Trophoblast cell (in vitro differentiated cells and primary cell): ENCODE measurements at regions not wholly inside any gene's neighbourhood (a gene's known extent, or its start where the extent isn't known, plus 50 kb on each side); places are given as distances from the start of the nearest gene placed in this dataset.

Source experiments
- DNase-seq, 2 donors: peaks; one replicate each; pipeline ENCODE4 v3.0.0-alpha.2; 2016
- H2AFZ ChIP-seq: 2 replicates; pipeline ENCODE4 v1.6.1; 2013; ENCODE audit warnings: low read length, moderate library complexity, mild to moderate bottlenecking; ENCODE audit not compliant: insufficient read depth, poor library complexity
- H2AK5ac ChIP-seq: 2 replicates; pipeline ENCODE4 v1.6.1; 2013; ENCODE audit warnings: mild to moderate bottlenecking, low read length
- H2BK120ac ChIP-seq: 2 replicates; pipeline ENCODE4 v1.6.1; 2013; ENCODE audit warnings: low read length, mild to moderate bottlenecking, moderate library complexity; ENCODE audit not compliant: insufficient read depth, poor library complexity
- H2BK12ac ChIP-seq: 2 replicates; pipeline ENCODE4 v1.6.1; 2013; ENCODE audit warnings: mild to moderate bottlenecking, low read length, moderate library complexity
- H2BK5ac ChIP-seq: 2 replicates; pipeline ENCODE4 v1.6.1; 2013; ENCODE audit warnings: low read length, low read depth, moderate library complexity, mild to moderate bottlenecking; ENCODE audit not compliant: poor library complexity
- H3K14ac ChIP-seq: 2 replicates; pipeline ENCODE4 v1.6.1; 2013; ENCODE audit warnings: mild to moderate bottlenecking, low read length
- H3K18ac ChIP-seq: 2 replicates; pipeline ENCODE4 v1.6.1; 2013; ENCODE audit warnings: mild to moderate bottlenecking, low read length
- H3K23ac ChIP-seq: 2 replicates; pipeline ENCODE4 v1.6.1; 2013; ENCODE audit warnings: low read length
- H3K27ac ChIP-seq: 2 replicates; pipeline ENCODE4 v1.5.1; 2013; ENCODE audit warnings: low read depth, mild to moderate bottlenecking, inconsistent platforms, low read length, moderate library complexity
- H3K27me3 ChIP-seq: 2 replicates; pipeline ENCODE4 v1.6.1; 2013; ENCODE audit warnings: inconsistent platforms, mild to moderate bottlenecking, low read length, moderate library complexity; ENCODE audit not compliant: insufficient read depth
- H3K36me3 ChIP-seq, 2 experiments: 1 replicate in 1 of 2; 2 replicates in 1 of 2; pipeline ENCODE4 v1.6.1; 2013; ENCODE audit warnings: low read length in 2 of 2, mild to moderate bottlenecking in 2 of 2, moderate library complexity in 1 of 2; ENCODE audit not compliant: insufficient read depth in 2 of 2, control insufficient read depth in 1 of 2
- H3K4ac ChIP-seq: 2 replicates; pipeline ENCODE4 v1.6.1; 2013; ENCODE audit warnings: low read depth, mild to moderate bottlenecking, low read length, moderate library complexity
- H3K4me1 ChIP-seq, 2 experiments: 1 replicate in 1 of 2; 2 replicates in 1 of 2; pipeline ENCODE4 v1.6.1; 2013; ENCODE audit warnings: low read length in 2 of 2, mild to moderate bottlenecking in 2 of 2, moderate library complexity in 1 of 2; ENCODE audit not compliant: insufficient read depth in 2 of 2, control insufficient read depth in 1 of 2
- H3K4me2 ChIP-seq: 2 replicates; pipeline ENCODE4 v1.6.1; 2013; ENCODE audit warnings: inconsistent platforms, mild to moderate bottlenecking, low read length, moderate library complexity
- H3K4me3 ChIP-seq: 2 replicates; pipeline ENCODE4 v1.5.1; 2013; ENCODE audit warnings: mild to moderate bottlenecking, low read depth, low read length, inconsistent platforms
- H3K79me1 ChIP-seq: one replicate; pipeline ENCODE4 v1.6.1; 2013; ENCODE audit warnings: low read length
- H3K79me2 ChIP-seq: 2 replicates; pipeline ENCODE4 v1.6.1; 2013; ENCODE audit warnings: low read length, mild to moderate bottlenecking; ENCODE audit not compliant: control insufficient read depth, insufficient read depth, poor library complexity
- H3K9ac ChIP-seq: 2 replicates; pipeline ENCODE4 v1.6.1; 2013; ENCODE audit warnings: mild to moderate bottlenecking, low read length
- H3K9me3 ChIP-seq: 2 replicates; pipeline ENCODE4 v1.6.1; 2013; ENCODE audit warnings: low read depth, mild to moderate bottlenecking, control low read depth, inconsistent platforms, low read length; ENCODE audit not compliant: insufficient read depth
- H4K12ac ChIP-seq: 2 replicates; pipeline ENCODE4 v1.6.1; 2013; ENCODE audit warnings: low read depth, mild to moderate bottlenecking, low read length, moderate library complexity
- H4K8ac ChIP-seq: 2 replicates; pipeline ENCODE4 v1.6.1; 2013; ENCODE audit warnings: low read depth, mild to moderate bottlenecking, low read length, moderate library complexity
- H4K91ac ChIP-seq: one replicate; pipeline ENCODE4 v1.6.1; 2013; ENCODE audit warnings: low read depth, mild to moderate bottlenecking, low read length, moderate library complexity
- WGBS: extraction: QIAGEN DNeasy Blood & Tissue Kit; methylation state at CpG from one replicate; pipeline ENCODE4 v1.1.7; 2013; ENCODE audit warnings: missing lambda C conversion rate; ENCODE audit not compliant: insufficient read length, insufficient coverage; ENCODE audit errors: extremely low coverage; 5-methylcytosine and 5-hydroxymethylcytosine counted together

- no CpG with 5 or more reads among the region's 1 CpG for WGBS
- no peak overlapping the region for H3K14ac ChIP-seq
- H3K4me3 ChIP-seq = no peak overlapping the region
- H2BK12ac ChIP-seq = no peak overlapping the region
- H3K23ac ChIP-seq = no peak overlapping the region
- H3K79me1 ChIP-seq = no peaks in the 10 kb centered on the region
- no peak overlapping the region for H2BK5ac ChIP-seq
- H4K8ac ChIP-seq = no peak overlapping the region
- no peak overlapping the region for H2BK120ac ChIP-seq
- H3K18ac ChIP-seq = no peak overlapping the region
- no peak overlapping the region for H3K27ac ChIP-seq
- H3K27me3 ChIP-seq = no peaks in the 10 kb centered on the region
- H3K36me3 ChIP-seq = no peaks in the 10 kb centered on the region
- H2AK5ac ChIP-seq = no peak overlapping the region
- no peak for DNase-seq
- H3K79me2 ChIP-seq = no peaks in the 10 kb centered on the region
- H4K12ac ChIP-seq = no peak overlapping the region
- no peak overlapping the region for H3K4ac ChIP-seq
- H2AFZ ChIP-seq = no peak overlapping the region
- no peaks in the 10 kb centered on the region for H3K9me3 ChIP-seq
- no peak overlapping the region for H3K4me2 ChIP-seq
- no peaks in the 10 kb centered on the region for H3K4me1 ChIP-seq
- no peak overlapping the region for H3K9ac ChIP-seq
- H4K91ac ChIP-seq = no peak overlapping the region
Observed at GRCh38 chr2:37471104-37471503, 126.7 kb downstream of the QPCT start.

- no peak overlapping the region for H2BK120ac ChIP-seq
- H4K12ac ChIP-seq = no peak overlapping the region
- WGBS = no CpG with 5 or more reads among the region's 1 CpG
- no peak overlapping the region for H3K23ac ChIP-seq
- H4K8ac ChIP-seq = no peak overlapping the region
- no peaks in the 10 kb centered on the region for H3K79me1 ChIP-seq
- H2BK5ac ChIP-seq = no peak overlapping the region
- H2AFZ ChIP-seq = no peak overlapping the region
- peak; percentile 45 to 68 for DNase-seq
- H3K4me2 ChIP-seq = no peak overlapping the region
- H3K4me3 ChIP-seq = no peak overlapping the region
- no peaks in the 10 kb centered on the region for H3K79me2 ChIP-seq
- H3K18ac ChIP-seq = no peak overlapping the region
- no peak overlapping the region for H4K91ac ChIP-seq
- no peaks in the 10 kb centered on the region for H3K4me1 ChIP-seq
- H2BK12ac ChIP-seq = no peak overlapping the region
- H3K27ac ChIP-seq = no peak overlapping the region
- no peaks in the 10 kb centered on the region for H3K9me3 ChIP-seq
- H3K27me3 ChIP-seq = no peaks in the 10 kb centered on the region
- H3K14ac ChIP-seq = no peak overlapping the region
- no peak overlapping the region for H3K4ac ChIP-seq
- no peaks in the 10 kb centered on the region for H3K36me3 ChIP-seq
- H2AK5ac ChIP-seq = no peak overlapping the region
- no peak overlapping the region for H3K9ac ChIP-seq
Observed at GRCh38 chr2:37471994-37472393, 127.6 kb downstream of the QPCT start.

- Histone ChIP-seq H2AFZ (no peak overlapping the region), H3K4ac (no peak overlapping the region), H2BK5ac (no peak overlapping the region), H3K23ac (no peak overlapping the region), H4K8ac (no peak overlapping the region), H4K12ac (no peak overlapping the region), H3K14ac (no peak overlapping the region), H3K4me3 (no peak overlapping the region), H2BK12ac (no peak overlapping the region), H3K4me2 (no peak overlapping the region), H3K9me3 (no peaks in the 10 kb centered on the region), H3K36me3 (no peaks in the 10 kb centered on the region), H4K91ac (no peak overlapping the region), H3K18ac (no peak overlapping the region), H2BK120ac (no peak overlapping the region), H3K4me1 (no peaks in the 10 kb centered on the region), H3K79me1 (no peaks in the 10 kb centered on the region), H3K79me2 (no peaks in the 10 kb centered on the region), H3K27ac (no peak overlapping the region), H3K27me3 (no peaks in the 10 kb centered on the region), H2AK5ac (no peak overlapping the region), H3K9ac (no peak overlapping the region)
- no CpG with 5 or more reads among the region's 2 CpGs for WGBS
- no peak for DNase-seq
Observed at GRCh38 chr2:37472959-37473358, 128.5 kb downstream of the QPCT start.

GRCh38 chr2:37476411-37476810 is 132.0 kb downstream of the QPCT start:
- no peak for DNase-seq
- no peak overlapping the region for H4K12ac ChIP-seq
- H3K14ac ChIP-seq = no peak overlapping the region
- WGBS = no CpG with 5 or more reads among the region's 4 CpGs
- no peaks in the 10 kb centered on the region for H3K79me1 ChIP-seq
- no peak overlapping the region for H2BK12ac ChIP-seq
- H3K4me2 ChIP-seq = no peak overlapping the region
- no peaks in the 10 kb centered on the region for H3K27me3 ChIP-seq
- peaks cover 5% of the 10 kb centered on the region for H3K9me3 ChIP-seq
- H2BK5ac ChIP-seq = no peak overlapping the region
- no peak overlapping the region for H3K9ac ChIP-seq
- no peak overlapping the region for H2BK120ac ChIP-seq
- no peak overlapping the region for H2AK5ac ChIP-seq
- H2AFZ ChIP-seq = no peak overlapping the region
- no peak overlapping the region for H3K23ac ChIP-seq
- H4K91ac ChIP-seq = no peak overlapping the region
- no peak overlapping the region for H3K4ac ChIP-seq
- no peaks in the 10 kb centered on the region for H3K4me1 ChIP-seq
- no peaks in the 10 kb centered on the region for H3K79me2 ChIP-seq
- no peaks in the 10 kb centered on the region for H3K36me3 ChIP-seq
- no peak overlapping the region for H3K18ac ChIP-seq
- no peak overlapping the region for H3K4me3 ChIP-seq
- no peak overlapping the region for H3K27ac ChIP-seq
- H4K8ac ChIP-seq = no peak overlapping the region
